Anterior cingulate cortex (tissue), 58 donors: ENCODE measurements at regions not wholly inside any gene's neighbourhood (a gene's known extent, or its start where the extent isn't known, plus 50 kb on each side); places are given as distances from the start of the nearest gene placed in this dataset.

Experiments
- DNase-seq, 58 donors: peaks; one replicate each; lab custom pipeline; 2025; lab: John Stamatoyannopoulos, UW

- DNase-seq = peak in 32 of 58 donors; percentile 1 to 70 (median 28)
Observed at GRCh38 chr21:35940074-35940927, 120.0 kb downstream of the SETD4 start.

GRCh38 chr21:35938446-35938845, 121.9 kb downstream of the SETD4 start:
- DNase-seq = no peak

- peak in 3 of 58 donors; percentile 1 to 11 (median 3) for DNase-seq
Observed at GRCh38 chr21:35933466-35933865, 126.9 kb downstream of the SETD4 start.

GRCh38 chr21:35932232-35932911, 128.0 kb downstream of the SETD4 start:
- peak in 30 of 58 donors; percentile 1 to 77 (median 20) for DNase-seq

GRCh38 chr21:35929901-35930300, 130.4 kb downstream of the SETD4 start:
- DNase-seq = no peak

- no peak for DNase-seq
Observed at GRCh38 chr21:35927262-35927661, 133.1 kb downstream of the SETD4 start.

GRCh38 chr21:35926003-35926740, 134.2 kb downstream of the SETD4 start:
- no peak for DNase-seq

GRCh38 chr21:35925497-35925896, 134.8 kb downstream of the SETD4 start:
- no peak for DNase-seq

GRCh38 chr21:35924714-35925301, 135.5 kb downstream of the SETD4 start:
- DNase-seq = no peak

GRCh38 chr21:35923971-35924370, 136.4 kb downstream of the SETD4 start:
- DNase-seq = no peak

GRCh38 chr21:35922618-35923017, 137.7 kb downstream of the SETD4 start:
- no peak for DNase-seq

GRCh38 chr21:35921471-35921870, 138.9 kb downstream of the SETD4 start:
- no peak for DNase-seq

- no peak for DNase-seq
Observed at GRCh38 chr21:35920436-35920835, 139.9 kb downstream of the SETD4 start.

GRCh38 chr21:35915030-35915429, 145.3 kb downstream of the SETD4 start:
- no peak for DNase-seq

GRCh38 chr21:35911412-35912191, 148.7 kb downstream of the SETD4 start:
- no peak for DNase-seq

GRCh38 chr21:35909456-35910223, 150.7 kb downstream of the SETD4 start:
- no peak for DNase-seq

- DNase-seq = no peak
Observed at GRCh38 chr21:35908311-35909078, 151.8 kb downstream of the SETD4 start.

- DNase-seq = no peak
Observed at GRCh38 chr21:35906586-35906985, 153.7 kb downstream of the SETD4 start.
